Erythroblast (primary cell): ENCODE measurements at regions not wholly inside any gene's neighbourhood (a gene's known extent, or its start where the extent isn't known, plus 50 kb on each side); places are given as distances from the start of the nearest gene placed in this dataset.

Experiments used
- GATA1 ChIP-seq: IDR thresholded peaks from 2 replicates; pipeline ENCODE4 v1.6.1; 2011; ENCODE audit warnings: low read depth, mild to moderate bottlenecking, control low read depth, low read length, moderate library complexity
- POLR2A ChIP-seq: IDR thresholded peaks from 2 replicates; pipeline ENCODE4 v1.6.1; 2011; ENCODE audit warnings: mild to moderate bottlenecking, low read length

GRCh38 chr21:36541721-36542139 lies 61.8 kb upstream of the CLDN14 start:
- TF ChIP-seq POLR2A: no peak
- no peak for TF ChIP-seq GATA1
